ENCODE measurements at regions not wholly inside any gene's neighbourhood (a gene's known extent, or its start where the extent isn't known, plus 50 kb on each side); places are given as distances from the start of the nearest gene placed in this dataset.

- POLR2A ChIA-PET, result no interaction called here
- no TSS peak for BruUV-seq (replicated peaks)
- Histone ChIP-seq H2AFZ (ENCODE audit: low read length) (no peak overlapping the region), H3K9me3 (ENCODE audit: low read length) (no peaks in the 10 kb centered on the region), H3K79me2 (ENCODE audit: insufficient read depth, low read depth, low read length) (no peaks in the 10 kb centered on the region), H3K4me2 (ENCODE audit: low read length) (no peak overlapping the region), H3K36me3 (ENCODE audit: insufficient read depth, low read length) (no peaks in the 10 kb centered on the region), H4K20me1 (ENCODE audit: insufficient read depth, low read length) (no peaks in the 10 kb centered on the region), H3K9me2 (ENCODE audit: insufficient read depth, low read length) (no peaks in the 10 kb centered on the region), H3K4me3 (ENCODE audit: low read depth, low read length, poor library complexity, severe bottlenecking) (no peak overlapping the region), H3K27ac (ENCODE audit: low read depth, low read length, poor library complexity, severe bottlenecking) (no peak overlapping the region), H3K4me1 (ENCODE audit: insufficient read depth, low read length, poor library complexity, severe bottlenecking) (no peaks in the 10 kb centered on the region)
- TF ChIP-seq CTCF (conservative IDR thresholded peaks at IDR 0.05; ENCODE audit: low read length), result no peak
- no peak for TF ChIP-seq EZH2phosphoT487 (IDR thresholded peaks at IDR 0.05; ENCODE audit: borderline replicate concordance, low read depth, low read length)
- DNase-seq (ENCODE audit: low spot score), result no peak
- intact Hi-C loops (cut with micrococcal nuclease; ENCODE audit: unreplicated experiment), result no loop called here
- CTCF ChIA-PET (ENCODE audit: unreplicated experiment), result no interaction called here
These were observed 172.3 kb upstream of the C1QTNF7 start for GRCh38 chr4:15255537-15255936.

- ChIA-PET CTCF (ENCODE audit: unreplicated experiment) (no interaction called here), POLR2A (no interaction called here)
- Histone ChIP-seq H3K9me3 (ENCODE audit: low read length) (no peaks in the 10 kb centered on the region), H3K27ac (ENCODE audit: low read depth, low read length, poor library complexity, severe bottlenecking) (no peak overlapping the region), H3K4me1 (ENCODE audit: insufficient read depth, low read length, poor library complexity, severe bottlenecking) (no peaks in the 10 kb centered on the region), H3K4me2 (ENCODE audit: low read length) (no peak overlapping the region), H3K9me2 (ENCODE audit: insufficient read depth, low read length) (no peaks in the 10 kb centered on the region), H3K4me3 (ENCODE audit: low read depth, low read length, poor library complexity, severe bottlenecking) (no peak overlapping the region), H3K79me2 (ENCODE audit: insufficient read depth, low read depth, low read length) (no peaks in the 10 kb centered on the region), H4K20me1 (ENCODE audit: insufficient read depth, low read length) (no peaks in the 10 kb centered on the region), H2AFZ (ENCODE audit: low read length) (no peak overlapping the region), H3K36me3 (ENCODE audit: insufficient read depth, low read length) (no peaks in the 10 kb centered on the region)
- DNase-seq (ENCODE audit: low spot score), result no peak
- intact Hi-C loops (cut with micrococcal nuclease; ENCODE audit: unreplicated experiment), result no loop called here
- TF ChIP-seq CTCF (conservative IDR thresholded peaks at IDR 0.05; ENCODE audit: low read length), result no peak
- no peak for TF ChIP-seq EZH2phosphoT487 (IDR thresholded peaks at IDR 0.05; ENCODE audit: borderline replicate concordance, low read depth, low read length)
- no TSS peak for BruUV-seq (replicated peaks)
These were observed 167.1 kb upstream of the C1QTNF7 start for GRCh38 chr4:15260758-15261157.

GRCh38 chr4:15262396-15262795 lies 165.4 kb upstream of the C1QTNF7 start:
- H3K9me3 ChIP-seq (ENCODE audit: low read length), result no peaks in the 10 kb centered on the region
- no peaks in the 10 kb centered on the region for H3K36me3 ChIP-seq (ENCODE audit: insufficient read depth, low read length)
- CTCF ChIA-PET (ENCODE audit: unreplicated experiment), result no interaction called here
- no peak overlapping the region for H3K4me2 ChIP-seq (ENCODE audit: low read length)
- H3K4me3 ChIP-seq (ENCODE audit: low read depth, low read length, poor library complexity, severe bottlenecking), result no peak overlapping the region
- intact Hi-C loops (cut with micrococcal nuclease; ENCODE audit: unreplicated experiment), result no loop called here
- TF ChIP-seq CTCF (conservative IDR thresholded peaks at IDR 0.05; ENCODE audit: low read length) (no peak), EZH2phosphoT487 (IDR thresholded peaks at IDR 0.05; ENCODE audit: borderline replicate concordance, low read depth, low read length) (no peak)
- no peak overlapping the region for H2AFZ ChIP-seq (ENCODE audit: low read length)
- DNase-seq (ENCODE audit: low spot score), result no peak
- H3K9me2 ChIP-seq (ENCODE audit: insufficient read depth, low read length), result no peaks in the 10 kb centered on the region
- POLR2A ChIA-PET, result no interaction called here
- no peaks in the 10 kb centered on the region for H4K20me1 ChIP-seq (ENCODE audit: insufficient read depth, low read length)
- no TSS peak for BruUV-seq (replicated peaks)
- no peaks in the 10 kb centered on the region for H3K4me1 ChIP-seq (ENCODE audit: insufficient read depth, low read length, poor library complexity, severe bottlenecking)
- H3K79me2 ChIP-seq (ENCODE audit: insufficient read depth, low read depth, low read length), result no peaks in the 10 kb centered on the region
- no peak overlapping the region for H3K27ac ChIP-seq (ENCODE audit: low read depth, low read length, poor library complexity, severe bottlenecking)

Data from OCI-LY7 (cell line).